ENCODE measurements at regions not wholly inside any gene's neighbourhood (a gene's known extent, or its start where the extent isn't known, plus 50 kb on each side); places are given as distances from the start of the nearest gene placed in this dataset.

DNA sequence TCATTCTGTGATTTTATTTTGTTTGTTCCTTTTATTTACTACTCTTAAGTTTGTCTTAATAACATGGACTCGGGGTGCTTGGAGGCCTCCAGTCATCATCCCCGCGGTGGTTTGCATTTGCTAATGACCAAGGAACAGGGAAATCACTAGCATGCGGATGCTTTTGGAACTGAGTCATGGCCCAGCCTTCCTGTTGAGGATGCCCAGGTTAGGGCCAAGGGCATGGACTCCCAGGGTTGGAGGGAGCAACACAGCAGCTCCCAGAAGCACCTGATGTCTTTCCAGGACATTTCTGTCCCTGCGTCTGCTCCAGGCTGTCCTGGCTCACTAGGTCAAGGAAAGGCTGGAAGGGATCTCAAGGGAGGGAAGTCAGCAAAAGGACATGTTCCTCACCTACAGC, 423.7 kb upstream of the TSHZ3 start:
- Histone ChIP-seq H4K20me1 (ENCODE audit: insufficient read depth) (no peaks in the 10 kb centered on the region), H3K4me2 (no peak overlapping the region), H3K9me2 (no peaks in the 10 kb centered on the region), H2AFZ (ENCODE audit: low read depth) (no peak overlapping the region), H3K27ac (ENCODE audit: low read depth in 2 of 2, low read length in 1 of 2) (no peak overlapping the region), H3K27me3 (ENCODE audit: insufficient read depth) (no peaks in the 10 kb centered on the region), H3K9me3 (no peaks in the 10 kb centered on the region), H3F3A (replicated peaks; ENCODE audit: insufficient read depth) (no peaks in the 10 kb centered on the region), H3K79me2 (ENCODE audit: insufficient read depth) (no peaks in the 10 kb centered on the region), H3K9ac (no peak overlapping the region), H3K4me1 (ENCODE audit: control insufficient read depth in 1 of 2, insufficient read depth in 2 of 2, low read depth in 1 of 2, low read length in 1 of 2) (no peaks in the 10 kb centered on the region), H3K4me3 (ENCODE audit: low read depth in 2 of 2, low read length in 1 of 2) (no peak overlapping the region), H3K36me3 (replicated peaks in 1 of 2; ENCODE audit: control insufficient read depth in 1 of 2, insufficient read depth in 2 of 2, low read length in 1 of 2) (no peaks in the 10 kb centered on the region)
- TF ChIP-seq RFX5 (IDR thresholded peaks at IDR 0.05; ENCODE audit: low read length) (no peak), PBX3 (IDR thresholded peaks at IDR 0.05) (no peak), CTCF (IDR thresholded peaks at IDR 0.05) (no peak), FOSL2 (IDR thresholded peaks at IDR 0.05; ENCODE audit: borderline replicate concordance, low read depth) (no peak), NRF1 (IDR thresholded peaks at IDR 0.05; ENCODE audit: low read depth, low read length) (no peak), EZH2phosphoT487 (IDR thresholded peaks at IDR 0.05; ENCODE audit: borderline replicate concordance, low read depth) (no peak), MEF2A (IDR thresholded peaks at IDR 0.05; ENCODE audit: borderline replicate concordance, low read depth) (no peak), YY1 (IDR thresholded peaks at IDR 0.05; ENCODE audit: low read depth) (no peak), CHD2 (IDR thresholded peaks at IDR 0.05; ENCODE audit: low read length, partially characterized antibody) (no peak), TCF12 (IDR thresholded peaks at IDR 0.05) (no peak), RAD21 (IDR thresholded peaks at IDR 0.05; ENCODE audit: low read length) (no peak), MXI1 (IDR thresholded peaks at IDR 0.05; ENCODE audit: low read depth, low read length) (no peak), EP300 (IDR thresholded peaks at IDR 0.05; ENCODE audit: borderline replicate concordance in 1 of 2, low read depth in 1 of 2, low read length in 1 of 2) (no peak), ELF1 (IDR thresholded peaks at IDR 0.05) (no peak), USF1 (IDR thresholded peaks at IDR 0.05; ENCODE audit: borderline replicate concordance, low read depth) (no peak)
- TF ChIP-seq, protein P1, sequence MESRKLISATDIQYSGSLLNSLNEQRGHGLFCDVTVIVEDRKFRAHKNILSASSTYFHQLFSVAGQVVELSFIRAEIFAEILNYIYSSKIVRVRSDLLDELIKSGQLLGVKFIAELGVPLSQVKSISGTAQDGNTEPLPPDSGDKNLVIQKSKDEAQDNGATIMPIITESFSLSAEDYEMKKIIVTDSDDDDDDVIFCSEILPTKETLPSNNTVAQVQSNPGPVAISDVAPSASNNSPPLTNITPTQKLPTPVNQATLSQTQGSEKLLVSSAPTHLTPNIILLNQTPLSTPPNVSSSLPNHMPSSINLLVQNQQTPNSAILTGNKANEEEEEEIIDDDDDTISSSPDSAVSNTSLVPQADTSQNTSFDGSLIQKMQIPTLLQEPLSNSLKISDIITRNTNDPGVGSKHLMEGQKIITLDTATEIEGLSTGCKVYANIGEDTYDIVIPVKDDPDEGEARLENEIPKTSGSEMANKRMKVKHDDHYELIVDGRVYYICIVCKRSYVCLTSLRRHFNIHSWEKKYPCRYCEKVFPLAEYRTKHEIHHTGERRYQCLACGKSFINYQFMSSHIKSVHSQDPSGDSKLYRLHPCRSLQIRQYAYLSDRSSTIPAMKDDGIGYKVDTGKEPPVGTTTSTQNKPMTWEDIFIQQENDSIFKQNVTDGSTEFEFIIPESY (IDR thresholded peaks at IDR 0.05; ENCODE audit: borderline replicate concordance, low read depth), result no peak
- TF ChIP-seq, protein P2, sequence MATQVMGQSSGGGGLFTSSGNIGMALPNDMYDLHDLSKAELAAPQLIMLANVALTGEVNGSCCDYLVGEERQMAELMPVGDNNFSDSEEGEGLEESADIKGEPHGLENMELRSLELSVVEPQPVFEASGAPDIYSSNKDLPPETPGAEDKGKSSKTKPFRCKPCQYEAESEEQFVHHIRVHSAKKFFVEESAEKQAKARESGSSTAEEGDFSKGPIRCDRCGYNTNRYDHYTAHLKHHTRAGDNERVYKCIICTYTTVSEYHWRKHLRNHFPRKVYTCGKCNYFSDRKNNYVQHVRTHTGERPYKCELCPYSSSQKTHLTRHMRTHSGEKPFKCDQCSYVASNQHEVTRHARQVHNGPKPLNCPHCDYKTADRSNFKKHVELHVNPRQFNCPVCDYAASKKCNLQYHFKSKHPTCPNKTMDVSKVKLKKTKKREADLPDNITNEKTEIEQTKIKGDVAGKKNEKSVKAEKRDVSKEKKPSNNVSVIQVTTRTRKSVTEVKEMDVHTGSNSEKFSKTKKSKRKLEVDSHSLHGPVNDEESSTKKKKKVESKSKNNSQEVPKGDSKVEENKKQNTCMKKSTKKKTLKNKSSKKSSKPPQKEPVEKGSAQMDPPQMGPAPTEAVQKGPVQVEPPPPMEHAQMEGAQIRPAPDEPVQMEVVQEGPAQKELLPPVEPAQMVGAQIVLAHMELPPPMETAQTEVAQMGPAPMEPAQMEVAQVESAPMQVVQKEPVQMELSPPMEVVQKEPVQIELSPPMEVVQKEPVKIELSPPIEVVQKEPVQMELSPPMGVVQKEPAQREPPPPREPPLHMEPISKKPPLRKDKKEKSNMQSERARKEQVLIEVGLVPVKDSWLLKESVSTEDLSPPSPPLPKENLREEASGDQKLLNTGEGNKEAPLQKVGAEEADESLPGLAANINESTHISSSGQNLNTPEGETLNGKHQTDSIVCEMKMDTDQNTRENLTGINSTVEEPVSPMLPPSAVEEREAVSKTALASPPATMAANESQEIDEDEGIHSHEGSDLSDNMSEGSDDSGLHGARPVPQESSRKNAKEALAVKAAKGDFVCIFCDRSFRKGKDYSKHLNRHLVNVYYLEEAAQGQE (IDR thresholded peaks at IDR 0.05; ENCODE audit: low read depth, low read length), result no peak
- DNase-seq, result no peak
- ChIA-PET POLR2A (no interaction called here), CTCF (no interaction called here)
- 36% methylated on average over 5 of the region's 5 CpGs for WGBS (ENCODE audit: low lambda C conversion rate)

Measured in SK-N-SH (cell line).